ENCODE measurements at regions not wholly inside any gene's neighbourhood (a gene's known extent, or its start where the extent isn't known, plus 50 kb on each side); places are given as distances from the start of the nearest gene placed in this dataset.

DNA sequence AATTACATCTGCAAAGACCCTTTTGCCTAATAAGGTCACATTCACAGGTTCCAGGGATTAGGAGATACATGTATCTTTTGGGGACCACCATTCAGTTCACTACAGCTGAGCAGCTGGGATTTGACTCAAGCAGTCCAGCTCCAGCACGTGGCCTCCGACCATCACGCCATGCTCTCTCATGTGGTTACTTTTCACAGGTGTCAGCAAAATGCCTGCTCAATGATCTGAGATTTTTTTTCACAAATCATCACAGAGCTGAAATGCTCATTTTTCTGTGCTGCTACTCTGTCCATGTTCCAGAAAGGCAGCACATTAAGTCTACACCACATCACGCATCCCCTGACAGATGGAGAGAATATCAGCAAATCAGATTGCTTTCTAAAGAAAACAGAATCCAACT lies 98.5 kb upstream of the RMDN2 start:
- no peaks in the 10 kb centered on the region for H3K4me1 ChIP-seq (ENCODE audit: insufficient read depth, insufficient read length)
- no peak for DNase-seq (ENCODE audit: low read depth, low spot score)
- H3K27me3 ChIP-seq (ENCODE audit: insufficient read depth, insufficient read length) = no peaks in the 10 kb centered on the region

DNA sequence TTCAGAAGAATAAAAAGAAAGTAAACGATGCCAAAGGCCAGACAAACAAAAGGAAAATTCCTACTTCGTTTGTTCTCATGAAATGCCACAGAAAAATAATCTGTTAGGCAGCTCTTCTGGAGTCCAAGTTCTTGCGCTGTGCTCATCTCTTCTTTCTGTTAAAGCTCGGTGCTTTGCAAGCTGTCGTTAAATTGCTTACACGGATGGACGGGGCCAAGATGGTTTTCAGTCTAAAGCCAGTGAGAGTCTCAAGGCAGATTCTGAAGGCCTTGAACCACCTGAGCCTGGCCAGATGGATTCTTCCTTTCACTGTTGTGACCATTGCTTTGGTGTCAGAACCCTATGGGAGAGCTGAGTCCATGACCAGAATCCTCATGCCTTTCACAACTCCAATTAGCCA lies 97.6 kb upstream of the RMDN2 start:
- Histone ChIP-seq H3K27me3 (ENCODE audit: insufficient read depth, insufficient read length) (no peaks in the 10 kb centered on the region), H3K4me1 (ENCODE audit: insufficient read depth, insufficient read length) (no peaks in the 10 kb centered on the region), H3K36me3 (ENCODE audit: insufficient read depth, insufficient read length, low read length) (no peaks in the 10 kb centered on the region), H3K4me3 (ENCODE audit: insufficient read length, low read depth) (no peak overlapping the region), H3K9me3 (ENCODE audit: insufficient read depth, low read length) (no peaks in the 10 kb centered on the region), H3K9ac (ENCODE audit: insufficient read length, low read depth) (no peak overlapping the region)
- DNase-seq (ENCODE audit: low read depth, low spot score) = no peak
- TF ChIP-seq ZNF274 (IDR thresholded peaks at IDR 0.05; ENCODE audit: low read depth, low read length) = no peak
- no peak for TF ChIP-seq YY1 (IDR thresholded peaks at IDR 0.05; ENCODE audit: insufficient read depth, insufficient read length)
- TF ChIP-seq SUZ12 (IDR thresholded peaks at IDR 0.05; ENCODE audit: extremely low read depth, insufficient read depth, insufficient read length) = no peak

More for the DNA sequence above, 98.5 kb upstream of the RMDN2 start:
- Histone ChIP-seq H3K4me3 (ENCODE audit: insufficient read length, low read depth) (no peak overlapping the region), H3K9me3 (ENCODE audit: insufficient read depth, low read length) (0 out of 2 replicates have a peak, but pooled peaks cover under 1% of the 10 kb centered on the region), H3K9ac (ENCODE audit: insufficient read length, low read depth) (no peak overlapping the region), H3K36me3 (ENCODE audit: insufficient read depth, insufficient read length, low read length) (no peaks in the 10 kb centered on the region)
- no peak for TF ChIP-seq ZNF274 (IDR thresholded peaks at IDR 0.05; ENCODE audit: low read depth, low read length)
- TF ChIP-seq YY1 (IDR thresholded peaks at IDR 0.05; ENCODE audit: insufficient read depth, insufficient read length) = no peak
- no peak for TF ChIP-seq SUZ12 (IDR thresholded peaks at IDR 0.05; ENCODE audit: extremely low read depth, insufficient read depth, insufficient read length)

DNA sequence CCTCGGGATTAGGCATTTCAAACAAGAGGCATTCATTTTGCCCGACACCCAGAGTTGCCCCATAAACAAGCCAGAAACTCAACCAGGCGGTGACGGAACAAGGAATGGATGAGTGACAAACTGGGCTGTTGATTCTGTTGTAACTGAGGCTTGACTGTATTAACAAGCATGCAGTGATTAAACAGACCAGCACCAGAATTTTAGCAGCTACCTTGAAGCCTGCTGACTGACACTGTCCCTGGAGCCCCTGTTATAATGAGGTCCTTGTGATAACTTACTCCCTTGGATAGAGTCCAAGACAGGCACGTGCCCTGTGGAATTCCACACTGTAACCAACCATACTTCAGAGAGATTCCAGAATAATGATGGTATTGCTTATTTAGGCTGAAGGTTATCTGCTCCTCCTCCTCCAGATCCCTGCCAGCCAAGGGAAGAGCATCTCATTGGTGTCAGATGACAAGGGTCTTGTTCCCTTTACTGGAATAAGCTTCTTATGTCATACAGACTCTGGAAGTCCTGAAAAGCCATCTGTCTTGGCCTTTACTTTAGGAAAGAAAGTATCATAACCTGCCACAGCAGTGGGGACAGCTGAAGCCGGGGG lies 97.1 kb upstream of the RMDN2 start:
- Histone ChIP-seq H3K9ac (ENCODE audit: insufficient read length, low read depth) (no peak overlapping the region), H3K4me3 (ENCODE audit: insufficient read length, low read depth) (no peak overlapping the region), H3K4me1 (ENCODE audit: insufficient read depth, insufficient read length) (no peaks in the 10 kb centered on the region), H3K27me3 (ENCODE audit: insufficient read depth, insufficient read length) (no peaks in the 10 kb centered on the region), H3K36me3 (ENCODE audit: insufficient read depth, insufficient read length, low read length) (no peaks in the 10 kb centered on the region), H3K9me3 (ENCODE audit: insufficient read depth, low read length) (no peaks in the 10 kb centered on the region)
- DNase-seq (ENCODE audit: low read depth, low spot score) = no peak
- no peak for TF ChIP-seq ZNF274 (IDR thresholded peaks at IDR 0.05; ENCODE audit: low read depth, low read length)
- no peak for TF ChIP-seq SUZ12 (IDR thresholded peaks at IDR 0.05; ENCODE audit: extremely low read depth, insufficient read depth, insufficient read length)
- TF ChIP-seq YY1 (IDR thresholded peaks at IDR 0.05; ENCODE audit: insufficient read depth, insufficient read length) = no peak

DNA sequence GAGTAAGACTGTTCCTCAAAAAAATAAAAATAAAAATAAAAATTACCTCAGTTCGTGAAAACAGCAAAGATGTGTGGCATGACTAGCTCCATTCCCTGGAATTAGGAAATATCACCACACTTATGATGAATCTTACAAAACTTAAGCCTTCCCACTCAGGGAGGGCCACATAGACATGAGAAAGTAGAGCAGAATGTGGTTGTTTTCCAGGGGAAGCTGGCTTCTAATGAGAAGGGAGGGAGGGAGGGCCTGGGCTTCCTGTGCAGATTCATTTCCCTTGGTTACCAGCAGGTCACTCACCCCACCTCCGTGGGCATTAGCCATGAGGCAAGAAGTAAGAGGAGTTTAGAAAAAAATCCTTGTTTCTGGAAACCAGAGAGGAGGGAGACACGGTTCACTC lies 95.9 kb upstream of the RMDN2 start:
- no peak for DNase-seq (ENCODE audit: low read depth, low spot score)
- TF ChIP-seq SUZ12 (IDR thresholded peaks at IDR 0.05; ENCODE audit: extremely low read depth, insufficient read depth, insufficient read length) (no peak), YY1 (IDR thresholded peaks at IDR 0.05; ENCODE audit: insufficient read depth, insufficient read length) (no peak), ZNF274 (IDR thresholded peaks at IDR 0.05; ENCODE audit: low read depth, low read length) (no peak)
- Histone ChIP-seq H3K27me3 (ENCODE audit: insufficient read depth, insufficient read length) (no peaks in the 10 kb centered on the region), H3K9me3 (ENCODE audit: insufficient read depth, low read length) (no peaks in the 10 kb centered on the region), H3K4me1 (ENCODE audit: insufficient read depth, insufficient read length) (no peaks in the 10 kb centered on the region), H3K4me3 (ENCODE audit: insufficient read length, low read depth) (no peak overlapping the region), H3K9ac (ENCODE audit: insufficient read length, low read depth) (no peak overlapping the region), H3K36me3 (ENCODE audit: insufficient read depth, insufficient read length, low read length) (no peaks in the 10 kb centered on the region)

DNA sequence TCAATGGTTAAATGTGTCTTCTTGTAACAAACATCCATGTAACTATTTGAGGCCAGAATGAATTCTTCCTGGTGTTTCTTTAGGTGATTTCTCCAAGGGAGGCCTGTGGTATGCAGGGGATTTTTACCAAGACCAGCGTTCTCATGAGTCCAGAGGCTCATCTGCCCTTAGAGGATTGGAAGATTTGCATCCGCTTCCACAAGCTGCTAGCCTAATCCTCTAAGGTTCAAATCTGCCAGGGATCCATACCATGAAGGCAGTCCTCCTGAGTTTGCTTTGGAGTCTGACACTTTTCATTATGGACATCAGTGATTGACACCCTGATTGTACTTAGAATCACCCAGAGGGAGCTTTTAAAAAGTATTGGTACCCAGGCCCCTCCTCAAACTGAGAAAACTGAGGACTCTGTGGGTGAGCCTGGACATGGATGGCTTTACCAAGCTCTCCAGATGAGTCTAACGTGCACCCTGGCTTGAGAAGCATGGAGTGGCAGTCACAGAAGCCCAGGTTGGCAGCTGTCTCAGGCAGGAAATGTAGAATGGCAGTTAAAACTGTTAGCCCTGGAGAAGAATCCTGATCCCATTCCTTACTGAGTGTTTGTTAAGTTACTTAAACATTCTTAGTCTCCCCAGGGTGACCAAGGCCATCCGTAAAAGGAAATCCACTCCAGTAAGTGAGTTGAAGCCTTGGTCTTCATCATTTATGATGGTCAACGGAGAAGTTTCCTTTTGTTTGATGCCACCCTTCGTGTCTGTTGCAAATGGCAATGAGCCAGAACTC lies 95.3 kb upstream of the RMDN2 start:
- no peaks in the 10 kb centered on the region for H3K4me1 ChIP-seq (ENCODE audit: insufficient read depth, insufficient read length)
- no peak overlapping the region for H3K9ac ChIP-seq (ENCODE audit: insufficient read length, low read depth)
- no peak for TF ChIP-seq ZNF274 (IDR thresholded peaks at IDR 0.05; ENCODE audit: low read depth, low read length)
- no peak for TF ChIP-seq SUZ12 (IDR thresholded peaks at IDR 0.05; ENCODE audit: extremely low read depth, insufficient read depth, insufficient read length)
- TF ChIP-seq YY1 (IDR thresholded peaks at IDR 0.05; ENCODE audit: insufficient read depth, insufficient read length) = no peak
- H3K27me3 ChIP-seq (ENCODE audit: insufficient read depth, insufficient read length) = no peaks in the 10 kb centered on the region
- DNase-seq (ENCODE audit: low read depth, low spot score) = no peak
- H3K4me3 ChIP-seq (ENCODE audit: insufficient read length, low read depth) = no peak overlapping the region
- H3K9me3 ChIP-seq (ENCODE audit: insufficient read depth, low read length) = no peaks in the 10 kb centered on the region
- no peaks in the 10 kb centered on the region for H3K36me3 ChIP-seq (ENCODE audit: insufficient read depth, insufficient read length, low read length)

DNA sequence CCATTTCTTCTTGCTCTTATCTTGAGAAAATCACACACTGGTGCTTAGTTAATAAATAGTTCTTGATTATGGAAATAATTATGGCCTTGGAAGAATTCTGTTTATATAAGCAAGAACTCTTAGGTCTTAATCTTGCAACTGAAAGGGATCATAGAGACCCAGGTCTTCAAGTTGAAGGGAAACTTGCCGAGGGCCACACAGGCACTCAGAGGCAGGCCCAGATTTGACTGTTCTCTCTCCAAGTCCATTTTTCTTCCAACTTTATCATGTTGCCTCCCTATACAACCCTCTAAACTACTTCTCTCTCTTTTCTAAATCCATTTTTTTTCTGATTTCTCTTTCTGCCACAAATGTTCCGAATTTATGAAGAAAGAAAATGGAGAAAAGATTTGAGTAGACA lies 94.5 kb upstream of the RMDN2 start:
- H3K36me3 ChIP-seq (ENCODE audit: insufficient read depth, insufficient read length, low read length) = no peaks in the 10 kb centered on the region
- DNase-seq (ENCODE audit: low read depth, low spot score) = no peak
- no peaks in the 10 kb centered on the region for H3K4me1 ChIP-seq (ENCODE audit: insufficient read depth, insufficient read length)
- TF ChIP-seq ZNF274 (IDR thresholded peaks at IDR 0.05; ENCODE audit: low read depth, low read length) (no peak), YY1 (IDR thresholded peaks at IDR 0.05; ENCODE audit: insufficient read depth, insufficient read length) (no peak), SUZ12 (IDR thresholded peaks at IDR 0.05; ENCODE audit: extremely low read depth, insufficient read depth, insufficient read length) (no peak)
- no peak overlapping the region for H3K9ac ChIP-seq (ENCODE audit: insufficient read length, low read depth)
- no peaks in the 10 kb centered on the region for H3K27me3 ChIP-seq (ENCODE audit: insufficient read depth, insufficient read length)
- no peak overlapping the region for H3K4me3 ChIP-seq (ENCODE audit: insufficient read length, low read depth)
- no peaks in the 10 kb centered on the region for H3K9me3 ChIP-seq (ENCODE audit: insufficient read depth, low read length)

DNA sequence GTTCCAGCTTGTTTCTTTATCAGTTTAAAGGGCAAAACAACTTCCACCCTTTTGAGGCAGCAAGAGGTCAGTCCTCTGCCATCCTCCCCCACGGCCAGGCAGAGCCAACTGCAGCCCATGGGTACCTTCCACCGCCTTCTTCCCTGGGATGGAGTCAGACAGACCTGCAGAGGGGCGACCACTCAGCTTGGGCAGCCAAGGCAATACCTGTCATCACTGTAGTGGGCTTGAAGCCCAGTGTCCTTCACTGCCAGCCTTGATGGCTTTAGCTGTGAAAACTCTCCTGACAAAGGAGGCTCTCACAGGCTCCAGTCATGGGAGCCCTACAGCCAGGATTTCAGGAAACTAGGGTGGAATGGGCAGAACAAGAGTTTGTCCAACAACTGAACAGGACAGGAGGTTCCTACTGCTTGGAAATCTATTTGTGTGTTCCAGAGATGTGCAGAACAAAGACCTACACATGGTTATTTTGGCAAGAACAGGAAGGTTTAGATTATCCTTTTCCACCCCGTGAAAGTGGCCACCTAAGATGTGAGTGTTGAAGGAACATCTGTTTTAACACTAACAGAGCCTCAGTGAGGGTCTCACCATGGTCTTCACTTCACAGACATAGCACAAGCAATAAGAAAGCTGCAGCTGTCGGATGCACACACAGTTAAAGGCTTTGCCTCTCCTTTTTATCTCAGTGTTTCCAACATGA lies 93.9 kb upstream of the RMDN2 start:
- DNase-seq (ENCODE audit: low read depth, low spot score) = no peak
- no peak overlapping the region for H3K9ac ChIP-seq (ENCODE audit: insufficient read length, low read depth)
- H3K27me3 ChIP-seq (ENCODE audit: insufficient read depth, insufficient read length) = no peaks in the 10 kb centered on the region
- no peaks in the 10 kb centered on the region for H3K36me3 ChIP-seq (ENCODE audit: insufficient read depth, insufficient read length, low read length)
- H3K4me3 ChIP-seq (ENCODE audit: insufficient read length, low read depth) = no peak overlapping the region
- no peak for TF ChIP-seq SUZ12 (IDR thresholded peaks at IDR 0.05; ENCODE audit: extremely low read depth, insufficient read depth, insufficient read length)
- TF ChIP-seq YY1 (IDR thresholded peaks at IDR 0.05; ENCODE audit: insufficient read depth, insufficient read length) = no peak
- no peaks in the 10 kb centered on the region for H3K9me3 ChIP-seq (ENCODE audit: insufficient read depth, low read length)
- H3K4me1 ChIP-seq (ENCODE audit: insufficient read depth, insufficient read length) = no peaks in the 10 kb centered on the region

Data from NT2/D1 (cell line).